Cardiac fibroblast (primary cell): ENCODE measurements at regions not wholly inside any gene's neighbourhood (a gene's known extent, or its start where the extent isn't known, plus 50 kb on each side); places are given as distances from the start of the nearest gene placed in this dataset.

Experiments used
- DNase-seq, 2 donors: peaks; one replicate each; pipeline versions ENCODE4 v3.0.0 to v3.0.0-alpha.2; 2010; ENCODE audit warnings: low read depth in 2 of 2
- H3K4me3 ChIP-seq, 2 donors: replicated peaks in 1 of 2; 1 replicate in 1 of 2; 2 replicates in 1 of 2; pipeline ENCODE4 v1.5.1; 2011; ENCODE audit warnings: low read depth in 2 of 2, low read length in 2 of 2, mild to moderate bottlenecking in 2 of 2, moderate library complexity in 1 of 2
- TF ChIP-seq, protein P1 (sequence below): IDR thresholded peaks from one replicate; pipeline ENCODE4 v1.5.1; 2011; ENCODE audit warnings: low read depth, mild to moderate bottlenecking, low read length, inconsistent platforms

GRCh38 chr12:90401185-90401584 lies 553.8 kb downstream of the CCER1 start:
- TF ChIP-seq, protein P1, sequence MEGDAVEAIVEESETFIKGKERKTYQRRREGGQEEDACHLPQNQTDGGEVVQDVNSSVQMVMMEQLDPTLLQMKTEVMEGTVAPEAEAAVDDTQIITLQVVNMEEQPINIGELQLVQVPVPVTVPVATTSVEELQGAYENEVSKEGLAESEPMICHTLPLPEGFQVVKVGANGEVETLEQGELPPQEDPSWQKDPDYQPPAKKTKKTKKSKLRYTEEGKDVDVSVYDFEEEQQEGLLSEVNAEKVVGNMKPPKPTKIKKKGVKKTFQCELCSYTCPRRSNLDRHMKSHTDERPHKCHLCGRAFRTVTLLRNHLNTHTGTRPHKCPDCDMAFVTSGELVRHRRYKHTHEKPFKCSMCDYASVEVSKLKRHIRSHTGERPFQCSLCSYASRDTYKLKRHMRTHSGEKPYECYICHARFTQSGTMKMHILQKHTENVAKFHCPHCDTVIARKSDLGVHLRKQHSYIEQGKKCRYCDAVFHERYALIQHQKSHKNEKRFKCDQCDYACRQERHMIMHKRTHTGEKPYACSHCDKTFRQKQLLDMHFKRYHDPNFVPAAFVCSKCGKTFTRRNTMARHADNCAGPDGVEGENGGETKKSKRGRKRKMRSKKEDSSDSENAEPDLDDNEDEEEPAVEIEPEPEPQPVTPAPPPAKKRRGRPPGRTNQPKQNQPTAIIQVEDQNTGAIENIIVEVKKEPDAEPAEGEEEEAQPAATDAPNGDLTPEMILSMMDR, result no peak
- no peak for DNase-seq
- H3K4me3 ChIP-seq, result no peak overlapping the region

DNA sequence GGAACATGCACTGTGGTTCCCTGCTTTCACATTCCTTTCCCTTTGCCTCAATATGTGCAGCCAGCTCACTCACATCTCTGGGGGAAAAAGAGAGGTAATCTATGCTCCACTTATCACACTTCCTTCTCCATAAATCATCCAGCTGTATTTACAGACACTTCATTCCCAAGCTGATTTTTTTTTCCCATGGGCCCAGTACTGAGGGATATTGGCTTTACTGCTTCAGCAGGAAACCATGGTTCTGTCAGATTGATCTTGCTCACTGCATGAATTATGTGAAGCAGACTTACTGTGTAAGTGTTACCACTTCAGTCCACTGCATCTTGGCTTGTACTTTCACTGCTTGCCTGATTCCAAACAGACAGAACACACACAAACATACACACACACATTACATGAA lies 555.6 kb downstream of the CCER1 start:
- TF ChIP-seq, protein P1, result no peak

DNA sequence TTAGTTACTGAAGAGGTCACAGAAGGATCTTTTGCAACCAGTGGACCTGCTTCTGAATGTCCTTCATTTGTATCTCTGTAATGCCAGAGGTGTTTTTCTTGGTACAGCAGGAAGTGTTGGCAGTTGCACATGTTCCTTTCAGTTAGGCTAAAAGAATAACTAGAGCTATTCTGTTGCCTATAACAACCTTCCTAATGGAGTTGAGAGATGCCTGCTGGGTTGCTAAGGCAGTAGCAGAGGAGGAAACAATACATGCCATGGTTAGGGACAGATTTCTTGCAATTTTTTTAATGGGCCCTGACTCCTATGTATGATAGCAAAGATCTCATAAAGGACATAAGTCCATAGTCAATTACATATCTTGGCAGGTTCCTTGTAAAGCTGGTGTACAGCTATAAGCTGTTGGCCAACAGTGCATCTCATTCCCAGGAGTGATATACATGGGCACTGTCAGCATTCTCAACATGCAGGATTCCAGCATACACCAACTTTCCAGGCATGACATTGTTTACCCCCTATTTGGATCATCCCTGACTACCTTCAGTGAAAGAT lies 556.6 kb downstream of the CCER1 start:
- no peak for DNase-seq
- H3K4me3 ChIP-seq, result no peak overlapping the region
- TF ChIP-seq, protein P1, result no peak

More for the DNA sequence above, 555.6 kb downstream of the CCER1 start:
- DNase-seq, result peak in 1 of 2 donors; percentile 4
- no peak overlapping the region for H3K4me3 ChIP-seq

DNA sequence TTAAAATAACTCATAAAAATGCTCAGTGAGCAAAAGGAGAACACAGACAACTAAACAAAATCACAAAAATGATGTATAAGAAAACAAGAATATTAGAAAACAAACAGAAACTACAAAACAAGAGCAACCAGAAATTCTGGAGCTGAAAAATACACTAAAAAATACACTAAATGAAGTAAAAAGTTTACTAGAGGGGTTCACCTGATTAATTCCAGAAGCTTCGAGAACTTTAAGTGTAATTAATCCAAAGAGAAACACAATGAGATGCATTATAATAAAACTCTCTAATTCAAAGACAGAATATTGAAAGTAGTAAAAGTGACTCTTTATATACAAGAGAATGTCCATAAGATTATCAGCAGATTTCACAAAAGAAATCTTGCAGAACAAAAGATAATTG lies 558.4 kb downstream of the CCER1 start:
- DNase-seq, result no peak
- no peak overlapping the region for H3K4me3 ChIP-seq
- TF ChIP-seq, protein P1, result no peak

DNA sequence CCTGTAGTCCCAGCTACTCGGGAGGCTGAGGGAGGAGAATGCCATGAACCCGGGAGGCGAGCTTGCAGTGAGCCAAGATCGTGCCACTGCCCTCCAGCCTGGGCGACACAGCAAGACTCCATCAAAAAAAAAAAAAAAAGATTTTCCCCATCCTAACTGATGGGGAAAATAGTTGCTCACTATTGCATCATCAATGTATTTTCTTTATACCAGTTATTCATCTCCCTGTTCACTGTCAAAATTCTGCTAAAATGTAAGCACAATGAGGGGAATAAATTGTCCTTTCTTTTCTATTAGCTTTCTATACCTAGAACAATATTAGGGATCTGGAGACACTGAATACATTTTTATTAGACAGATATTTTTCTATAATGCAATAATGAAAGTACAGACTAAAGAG lies 561.3 kb downstream of the CCER1 start:
- TF ChIP-seq, protein P1, result no peak
- no peak overlapping the region for H3K4me3 ChIP-seq
- no peak for DNase-seq

DNA sequence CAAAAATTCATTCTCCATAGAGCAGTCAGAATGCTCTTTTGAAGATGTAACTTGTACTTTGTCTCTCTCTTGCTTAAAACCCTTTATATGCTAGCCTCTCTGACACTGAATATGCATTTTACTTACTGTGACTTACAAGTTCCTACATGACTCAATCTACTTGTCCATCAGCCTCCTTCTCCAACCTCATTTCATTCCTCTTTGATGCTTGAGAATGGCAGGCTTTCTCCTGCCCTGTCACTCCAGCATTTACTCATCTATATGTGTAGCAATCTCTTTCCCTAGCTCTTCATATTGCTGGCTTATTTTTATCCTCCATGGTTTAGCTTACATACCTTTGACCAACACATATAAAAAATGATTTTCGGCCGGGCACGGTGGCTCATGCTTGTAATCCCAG lies 561.9 kb downstream of the CCER1 start:
- DNase-seq, result no peak
- no peak overlapping the region for H3K4me3 ChIP-seq
- TF ChIP-seq, protein P1, result no peak

- TF ChIP-seq, protein P1, result no peak
- no peak overlapping the region for H3K4me3 ChIP-seq
- peak in 1 of 2 donors; percentile 1 for DNase-seq
Observed at GRCh38 chr12:90390947-90391346, 564.0 kb downstream of the CCER1 start.
